A673 (cell line): ENCODE measurements at regions not wholly inside any gene's neighbourhood (a gene's known extent, or its start where the extent isn't known, plus 50 kb on each side); places are given as distances from the start of the nearest gene placed in this dataset.

Experiments used
- BruUV-seq: library from RNA; stranded (reverse); fragments of 400-500 nt; replicated peaks from 2 replicates; lab custom pipeline; 2021; lab: Mats Ljungman, UMichigan
- CTCF ChIA-PET: fragments of 300-600 bp; sonication (Branson Sonifier 250); formaldehyde crosslinking; loops from one replicate; lab custom pipeline; 2022; ENCODE audit warnings: antibody characterized with exemption; lab: Charles Lee
- POLR2A ChIA-PET: fragments of 300-600 bp; sonication (Branson Sonifier 250); formaldehyde crosslinking; loops from one replicate; lab custom pipeline; 2022; ENCODE audit warnings: antibody characterized with exemption; ENCODE audit not compliant: low non-redundant PET; lab: Charles Lee
- DNase-seq: peaks from one replicate; pipeline ENCODE4 v3.0.0-alpha.2; 2015; ENCODE audit warnings: low spot score
- H3K27ac ChIP-seq: fragments of 200-600 bp; sonication (generic); 2 replicates; pipeline ENCODE4 v1.5.1; 2016; ENCODE audit warnings: mixed run types, low read depth, mild to moderate bottlenecking, mixed read lengths, antibody characterized with exemption, low read length; ENCODE audit not compliant: poor library complexity, severe bottlenecking
- H3K27me3 ChIP-seq: fragments of 200-600 bp; sonication (generic); replicated peaks from 2 replicates; pipeline ENCODE4 v1.6.1; 2017; ENCODE audit warnings: mixed run types, low read depth, mild to moderate bottlenecking, mixed read lengths, antibody characterized with exemption, low read length; ENCODE audit not compliant: insufficient read depth, poor library complexity
- H3K36me3 ChIP-seq: fragments of 200-600 bp; sonication (generic); 2 replicates; pipeline ENCODE4 v1.6.1; 2016; ENCODE audit warnings: mixed run types, mild to moderate bottlenecking, mixed read lengths, antibody characterized with exemption, low read length; ENCODE audit not compliant: insufficient read depth, poor library complexity, severe bottlenecking
- H3K4me1 ChIP-seq: fragments of 200-600 bp; sonication (generic); 2 replicates; pipeline ENCODE4 v1.6.1; 2017; ENCODE audit warnings: mixed run types, mild to moderate bottlenecking, mixed read lengths, antibody characterized with exemption, low read length; ENCODE audit not compliant: insufficient read depth, poor library complexity, severe bottlenecking
- H3K4me3 ChIP-seq: fragments of 200-600 bp; sonication (generic); 2 replicates; pipeline ENCODE4 v1.5.1; 2016; ENCODE audit warnings: low read depth, mixed run types, mild to moderate bottlenecking, mixed read lengths, low read length; ENCODE audit not compliant: poor library complexity, severe bottlenecking
- H3K9me3 ChIP-seq: fragments of 200-600 bp; sonication (generic); 2 replicates; pipeline ENCODE4 v1.6.1; 2016; ENCODE audit warnings: mixed run types, low read depth, mild to moderate bottlenecking, mixed read lengths, antibody characterized with exemption, low read length; ENCODE audit not compliant: poor library complexity, severe bottlenecking
- EZH2 ChIP-seq: fragments of 200-600 bp; sonication (generic); IDR thresholded peaks from 2 replicates; pipeline ENCODE4 v1.6.1; 2017; ENCODE audit warnings: borderline replicate concordance, low read depth, mild to moderate bottlenecking, mixed read lengths, antibody characterized with exemption, low read length; ENCODE audit not compliant: poor library complexity, severe bottlenecking
- intact Hi-C: fragments of 100-400 bp; cut with micrococcal nuclease; formaldehyde crosslinking; loops from one replicate; pipeline ENCODE4 v1.10.0; 2022; ENCODE audit not compliant: unreplicated experiment
- TF ChIP-seq, protein P1 (sequence below): fragments of 300-800, 200-600 bp; sonication (generic); conservative IDR thresholded peaks from 2 replicates; pipeline ENCODE4 v1.5.1; 2017; ENCODE audit warnings: low read depth, mild to moderate bottlenecking, antibody characterized with exemption, low read length, moderate library complexity, mixed read lengths

- Histone ChIP-seq H3K27ac (no peak overlapping the region), H3K27me3 (peaks cover 9% of the 10 kb centered on the region), H3K9me3 (no peaks in the 10 kb centered on the region), H3K4me1 (no peaks in the 10 kb centered on the region), H3K4me3 (no peak overlapping the region), H3K36me3 (no peaks in the 10 kb centered on the region)
- no peak for DNase-seq
- no peak for TF ChIP-seq EZH2
- TF ChIP-seq, protein P1, sequence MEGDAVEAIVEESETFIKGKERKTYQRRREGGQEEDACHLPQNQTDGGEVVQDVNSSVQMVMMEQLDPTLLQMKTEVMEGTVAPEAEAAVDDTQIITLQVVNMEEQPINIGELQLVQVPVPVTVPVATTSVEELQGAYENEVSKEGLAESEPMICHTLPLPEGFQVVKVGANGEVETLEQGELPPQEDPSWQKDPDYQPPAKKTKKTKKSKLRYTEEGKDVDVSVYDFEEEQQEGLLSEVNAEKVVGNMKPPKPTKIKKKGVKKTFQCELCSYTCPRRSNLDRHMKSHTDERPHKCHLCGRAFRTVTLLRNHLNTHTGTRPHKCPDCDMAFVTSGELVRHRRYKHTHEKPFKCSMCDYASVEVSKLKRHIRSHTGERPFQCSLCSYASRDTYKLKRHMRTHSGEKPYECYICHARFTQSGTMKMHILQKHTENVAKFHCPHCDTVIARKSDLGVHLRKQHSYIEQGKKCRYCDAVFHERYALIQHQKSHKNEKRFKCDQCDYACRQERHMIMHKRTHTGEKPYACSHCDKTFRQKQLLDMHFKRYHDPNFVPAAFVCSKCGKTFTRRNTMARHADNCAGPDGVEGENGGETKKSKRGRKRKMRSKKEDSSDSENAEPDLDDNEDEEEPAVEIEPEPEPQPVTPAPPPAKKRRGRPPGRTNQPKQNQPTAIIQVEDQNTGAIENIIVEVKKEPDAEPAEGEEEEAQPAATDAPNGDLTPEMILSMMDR: no peak
- intact Hi-C loops: no loop called here
- ChIA-PET CTCF (no interaction called here), POLR2A (no interaction called here)
- BruUV-seq: no TSS peak
Observed at GRCh38 chr9:27715651-27716050, 142.4 kb upstream of the C9orf72 start.

GRCh38 chr9:27717991-27718390 lies 144.7 kb upstream of the C9orf72 start:
- intact Hi-C loops: no loop called here
- no TSS peak for BruUV-seq
- ChIA-PET POLR2A (no interaction called here), CTCF (no interaction called here)
- DNase-seq: no peak
- Histone ChIP-seq H3K4me1 (no peaks in the 10 kb centered on the region), H3K4me3 (no peak overlapping the region), H3K27me3 (peaks cover 10% of the 10 kb centered on the region), H3K9me3 (no peaks in the 10 kb centered on the region), H3K27ac (no peak overlapping the region), H3K36me3 (no peaks in the 10 kb centered on the region)
- TF ChIP-seq, protein P1: no peak
- TF ChIP-seq EZH2: no peak

DNA sequence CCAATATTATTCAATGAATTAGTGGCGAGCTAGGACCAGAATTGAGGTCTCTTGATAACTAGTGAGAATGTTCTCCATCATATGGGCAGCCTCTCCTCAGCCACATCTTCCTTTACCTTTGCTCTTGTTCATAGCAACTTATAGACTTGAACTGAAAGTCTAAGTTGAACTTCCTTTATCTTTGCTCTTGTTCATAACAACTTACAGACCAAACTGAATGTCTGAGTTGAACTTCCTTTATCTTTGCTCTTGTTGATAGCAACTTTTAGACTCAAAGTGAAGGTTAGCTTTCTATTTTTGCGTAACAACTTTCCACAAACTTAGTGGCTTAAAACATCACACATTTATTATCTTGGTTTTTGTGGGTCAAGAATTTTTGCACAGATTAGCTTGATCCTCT lies 146.4 kb upstream of the C9orf72 start:
- H3K27ac ChIP-seq: no peak overlapping the region
- no peak for TF ChIP-seq EZH2
- TF ChIP-seq, protein P1: no peak
- ChIA-PET CTCF (no interaction called here), POLR2A (no interaction called here)
- H3K4me3 ChIP-seq: no peak overlapping the region
- H3K4me1 ChIP-seq: no peaks in the 10 kb centered on the region
- DNase-seq: no peak
- no TSS peak for BruUV-seq
- H3K27me3 ChIP-seq: peaks cover 12% of the 10 kb centered on the region
- H3K9me3 ChIP-seq: no peaks in the 10 kb centered on the region
- intact Hi-C loops: loop anchor here (10.0 kb wide), 2 partner anchors 385 to 1495 kb away; partner anchors contain the start of gene LINGO2
- H3K36me3 ChIP-seq: no peaks in the 10 kb centered on the region
